Fibroblast of lung (primary cell): ENCODE measurements at regions not wholly inside any gene's neighbourhood (a gene's known extent, or its start where the extent isn't known, plus 50 kb on each side); places are given as distances from the start of the nearest gene placed in this dataset.
A peak's percentile ranks its signal among the peaks of the same experiment; 100 is the strongest.

ENCODE experiments used
- DNase-seq, 2 donors: peaks; one replicate each; pipeline versions ENCODE4 v3.0.0 to v3.0.0-alpha.2; 2010; ENCODE audit warnings: low read depth in 2 of 2
- H2AFZ ChIP-seq: 2 replicates; pipeline ENCODE4 v1.5.1; 2012; ENCODE audit warnings: low read length, control low read depth, inconsistent platforms
- H3K27ac ChIP-seq: 2 replicates; pipeline ENCODE4 v1.5.1; 2011; ENCODE audit warnings: low read length, control low read depth; ENCODE audit not compliant: insufficient read depth
- H3K27me3 ChIP-seq: 2 replicates; pipeline ENCODE4 v1.5.1; 2011; ENCODE audit warnings: mild to moderate bottlenecking, low read length; ENCODE audit not compliant: control insufficient read depth, insufficient read depth
- H3K36me3 ChIP-seq: 2 replicates; pipeline ENCODE4 v1.5.1; 2011; ENCODE audit warnings: low read length; ENCODE audit not compliant: control insufficient read depth, insufficient read depth
- H3K4me1 ChIP-seq: 2 replicates; pipeline ENCODE4 v1.5.1; 2011; ENCODE audit warnings: low read length; ENCODE audit not compliant: control insufficient read depth, insufficient read depth; ENCODE audit errors: extremely low read depth
- H3K4me2 ChIP-seq: 2 replicates; pipeline ENCODE4 v1.5.1; 2011; ENCODE audit warnings: low read length, control low read depth; ENCODE audit not compliant: insufficient read depth; ENCODE audit errors: extremely low read depth
- H3K4me3 ChIP-seq, 4 experiments: fragments of 200-600 bp in 1 of 4; sonication (generic) in 1 of 4; replicated peaks in 1 of 4; 2 replicates each; pipeline ENCODE4 v1.5.1; 2011 to 2016; ENCODE audit warnings: low read length in 4 of 4, low read depth in 3 of 4, mild to moderate bottlenecking in 3 of 4, control low read depth in 2 of 4, inconsistent platforms in 1 of 4, mixed read lengths in 1 of 4; ENCODE audit not compliant: insufficient read depth in 1 of 4; ENCODE audit errors: control extremely low read depth in 1 of 4
- H3K79me2 ChIP-seq: 2 replicates; pipeline ENCODE4 v1.5.1; 2012; ENCODE audit warnings: mild to moderate bottlenecking, low read length, inconsistent platforms; ENCODE audit not compliant: control insufficient read depth, insufficient read depth
- H3K9ac ChIP-seq: 2 replicates; pipeline ENCODE4 v1.5.1; 2011; ENCODE audit warnings: mild to moderate bottlenecking, low read length, control low read depth; ENCODE audit not compliant: insufficient read depth
- H3K9me3 ChIP-seq: 2 replicates; pipeline ENCODE4 v1.5.1; 2012; ENCODE audit warnings: low read depth, low read length; ENCODE audit not compliant: control insufficient read depth, insufficient read depth
- H4K20me1 ChIP-seq: 2 replicates; pipeline ENCODE4 v1.5.1; 2011; ENCODE audit warnings: low read length; ENCODE audit not compliant: control insufficient read depth, insufficient read depth; ENCODE audit errors: extremely low read depth
- CTCF ChIP-seq, 2 donors: IDR thresholded peaks in 1 of 2; conservative IDR thresholded peaks in 1 of 2; 1 replicate in 1 of 2; 2 replicates in 1 of 2; pipeline ENCODE4 v1.5.1; 2011 to 2012; ENCODE audit warnings: low read length in 2 of 2, control low read depth in 1 of 2, inconsistent platforms in 1 of 2, low read depth in 1 of 2, mild to moderate bottlenecking in 1 of 2
- EZH2 ChIP-seq: IDR thresholded peaks from 2 replicates; pipeline ENCODE4 v1.5.1; 2012; ENCODE audit warnings: low read length, control low read depth, mild to moderate bottlenecking; ENCODE audit errors: missing control alignments

- DNase-seq, result peak in 1 of 2 donors; percentile 3
- TF ChIP-seq CTCF (conservative IDR thresholded peaks at IDR 0.05 in 1 of 2, IDR thresholded peaks at IDR 0.05 in 1 of 2; ENCODE audit: low read depth in 1 of 2, low read length in 2 of 2) (no peak), EZH2 (no peak)
- no peaks in the 10 kb centered on the region for H3K27me3 ChIP-seq
- H3K9me3 ChIP-seq, result no peaks in the 10 kb centered on the region
- H3K4me2 ChIP-seq, result no peak overlapping the region
- no peak overlapping the region for H3K27ac ChIP-seq
- H3K36me3 ChIP-seq, result no peaks in the 10 kb centered on the region
- H3K79me2 ChIP-seq, result no peaks in the 10 kb centered on the region
- no peaks in the 10 kb centered on the region for H4K20me1 ChIP-seq
- no peaks in the 10 kb centered on the region for H3K4me1 ChIP-seq
- H2AFZ ChIP-seq, result no peak overlapping the region
- H3K9ac ChIP-seq, result no peak overlapping the region
- H3K4me3 ChIP-seq, result no peak overlapping the region
Observed at GRCh38 chr2:16745466-16745865, 79.8 kb upstream of the CYRIA start.

- Histone ChIP-seq H4K20me1 (no peaks in the 10 kb centered on the region), H3K9me3 (no peaks in the 10 kb centered on the region), H3K4me3 (no peak overlapping the region), H3K9ac (no peak overlapping the region), H3K4me1 (no peaks in the 10 kb centered on the region), H3K27me3 (no peaks in the 10 kb centered on the region), H3K4me2 (no peak overlapping the region), H3K79me2 (no peaks in the 10 kb centered on the region), H2AFZ (no peak overlapping the region), H3K27ac (no peak overlapping the region), H3K36me3 (no peaks in the 10 kb centered on the region)
- DNase-seq, result no peak
- TF ChIP-seq EZH2 (no peak), CTCF (conservative IDR thresholded peaks at IDR 0.05 in 1 of 2, IDR thresholded peaks at IDR 0.05 in 1 of 2; ENCODE audit: low read depth in 1 of 2, low read length in 2 of 2) (no peak)
Observed at GRCh38 chr2:16744521-16744920, 78.9 kb upstream of the CYRIA start.

GRCh38 chr2:16742026-16742425 lies 76.4 kb upstream of the CYRIA start:
- H3K79me2 ChIP-seq, result no peaks in the 10 kb centered on the region
- no peaks in the 10 kb centered on the region for H3K9me3 ChIP-seq
- no peak overlapping the region for H3K27ac ChIP-seq
- no peak overlapping the region for H3K9ac ChIP-seq
- no peaks in the 10 kb centered on the region for H3K4me1 ChIP-seq
- H3K4me3 ChIP-seq, result no peak overlapping the region
- H3K4me2 ChIP-seq, result no peak overlapping the region
- H3K27me3 ChIP-seq, result no peaks in the 10 kb centered on the region
- H4K20me1 ChIP-seq, result no peaks in the 10 kb centered on the region
- H3K36me3 ChIP-seq, result no peaks in the 10 kb centered on the region
- no peak overlapping the region for H2AFZ ChIP-seq
- DNase-seq, result no peak
- TF ChIP-seq EZH2 (no peak), CTCF (conservative IDR thresholded peaks at IDR 0.05 in 1 of 2, IDR thresholded peaks at IDR 0.05 in 1 of 2; ENCODE audit: low read depth in 1 of 2, low read length in 2 of 2) (no peak)
